HL-60 (cell line): ENCODE measurements at regions not wholly inside any gene's neighbourhood (a gene's known extent, or its start where the extent isn't known, plus 50 kb on each side); places are given as distances from the start of the nearest gene placed in this dataset.

Experiments used
- DNase-seq, 2 experiments: peaks; one replicate each; pipeline ENCODE4 v3.0.0-alpha.2; 2010 to 2020; ENCODE audit warnings: low read depth in 1 of 2, low spot score in 1 of 2
- H3K27ac ChIP-seq: fragments of 250-450 bp; sonication (Bioruptor Pico); replicated peaks from 2 replicates; pipeline ENCODE4 v1.5.1; 2020; ENCODE audit warnings: mild to moderate bottlenecking, moderate library complexity
- H3K27me3 ChIP-seq: fragments of 250-450 bp; sonication (Bioruptor Pico); 2 replicates; pipeline ENCODE4 v1.5.1; 2021; ENCODE audit warnings: mild to moderate bottlenecking, moderate library complexity; ENCODE audit not compliant: insufficient read depth, poor library complexity, severe bottlenecking
- H3K4me3 ChIP-seq: replicated peaks from 2 replicates; pipeline ENCODE4 v1.5.1; 2011; ENCODE audit warnings: mild to moderate bottlenecking, control low read depth, low read length; ENCODE audit not compliant: insufficient read depth
- GABPA ChIP-seq: IDR thresholded peaks from 2 replicates; pipeline ENCODE4 v1.6.1; 2012; ENCODE audit warnings: low read depth
- POLR2AphosphoS5 ChIP-seq: IDR thresholded peaks from 2 replicates; pipeline ENCODE4 v1.6.1; 2012; ENCODE audit warnings: low read depth
- SPI1 ChIP-seq: IDR thresholded peaks from 2 replicates; pipeline ENCODE4 v1.6.1; 2012; ENCODE audit warnings: low read depth, mild to moderate bottlenecking, borderline replicate concordance
- TF ChIP-seq, protein P1 (sequence below): IDR thresholded peaks from 2 replicates; pipeline ENCODE4 v1.6.1; 2012; ENCODE audit warnings: low read depth; ENCODE audit not compliant: insufficient replicate concordance
- TF ChIP-seq, protein P2 (sequence below): IDR thresholded peaks from one replicate; pipeline ENCODE4 v1.5.1; 2011; ENCODE audit warnings: low read length, control low read depth, inconsistent platforms; ENCODE audit not compliant: insufficient read depth

DNA sequence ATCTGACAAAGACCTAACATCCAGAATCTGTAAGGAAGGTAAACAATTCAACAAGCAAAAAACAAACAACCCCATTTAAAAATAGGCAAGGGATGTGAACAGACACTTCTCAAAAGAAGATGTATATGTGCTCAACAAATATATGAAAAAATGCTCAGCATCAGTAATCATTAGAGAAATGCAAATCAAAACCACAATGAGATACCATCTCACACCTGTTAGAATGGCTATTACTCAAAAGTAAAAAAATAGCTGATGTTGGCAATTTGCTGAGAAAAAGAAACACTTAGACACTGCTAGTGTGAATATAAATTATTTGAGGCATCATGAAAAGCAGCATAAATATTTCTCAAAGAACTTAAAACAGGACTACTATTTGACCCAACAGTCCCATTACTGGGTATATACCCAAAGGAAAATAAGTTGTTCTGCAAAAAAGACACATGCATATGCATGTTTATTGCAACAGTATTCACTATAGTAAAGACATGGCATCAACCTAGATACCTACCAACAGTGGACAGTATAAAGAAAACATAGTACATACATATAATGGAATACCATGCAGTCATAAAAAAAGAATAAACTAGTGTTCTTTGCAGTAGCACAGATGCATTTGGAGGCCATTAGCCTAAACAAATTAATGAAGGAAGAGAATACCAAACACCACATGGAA lies 980.1 kb downstream of the KCNMA1 start:
- H3K27ac ChIP-seq = no peak overlapping the region
- no peak for DNase-seq
- no peak overlapping the region for H3K4me3 ChIP-seq
- peaks cover 4% of the 10 kb centered on the region for H3K27me3 ChIP-seq
- TF ChIP-seq, protein P1, sequence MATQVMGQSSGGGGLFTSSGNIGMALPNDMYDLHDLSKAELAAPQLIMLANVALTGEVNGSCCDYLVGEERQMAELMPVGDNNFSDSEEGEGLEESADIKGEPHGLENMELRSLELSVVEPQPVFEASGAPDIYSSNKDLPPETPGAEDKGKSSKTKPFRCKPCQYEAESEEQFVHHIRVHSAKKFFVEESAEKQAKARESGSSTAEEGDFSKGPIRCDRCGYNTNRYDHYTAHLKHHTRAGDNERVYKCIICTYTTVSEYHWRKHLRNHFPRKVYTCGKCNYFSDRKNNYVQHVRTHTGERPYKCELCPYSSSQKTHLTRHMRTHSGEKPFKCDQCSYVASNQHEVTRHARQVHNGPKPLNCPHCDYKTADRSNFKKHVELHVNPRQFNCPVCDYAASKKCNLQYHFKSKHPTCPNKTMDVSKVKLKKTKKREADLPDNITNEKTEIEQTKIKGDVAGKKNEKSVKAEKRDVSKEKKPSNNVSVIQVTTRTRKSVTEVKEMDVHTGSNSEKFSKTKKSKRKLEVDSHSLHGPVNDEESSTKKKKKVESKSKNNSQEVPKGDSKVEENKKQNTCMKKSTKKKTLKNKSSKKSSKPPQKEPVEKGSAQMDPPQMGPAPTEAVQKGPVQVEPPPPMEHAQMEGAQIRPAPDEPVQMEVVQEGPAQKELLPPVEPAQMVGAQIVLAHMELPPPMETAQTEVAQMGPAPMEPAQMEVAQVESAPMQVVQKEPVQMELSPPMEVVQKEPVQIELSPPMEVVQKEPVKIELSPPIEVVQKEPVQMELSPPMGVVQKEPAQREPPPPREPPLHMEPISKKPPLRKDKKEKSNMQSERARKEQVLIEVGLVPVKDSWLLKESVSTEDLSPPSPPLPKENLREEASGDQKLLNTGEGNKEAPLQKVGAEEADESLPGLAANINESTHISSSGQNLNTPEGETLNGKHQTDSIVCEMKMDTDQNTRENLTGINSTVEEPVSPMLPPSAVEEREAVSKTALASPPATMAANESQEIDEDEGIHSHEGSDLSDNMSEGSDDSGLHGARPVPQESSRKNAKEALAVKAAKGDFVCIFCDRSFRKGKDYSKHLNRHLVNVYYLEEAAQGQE = no peak
- no peak for TF ChIP-seq GABPA
- no peak for TF ChIP-seq POLR2AphosphoS5
- no peak for TF ChIP-seq SPI1
- TF ChIP-seq, protein P2, sequence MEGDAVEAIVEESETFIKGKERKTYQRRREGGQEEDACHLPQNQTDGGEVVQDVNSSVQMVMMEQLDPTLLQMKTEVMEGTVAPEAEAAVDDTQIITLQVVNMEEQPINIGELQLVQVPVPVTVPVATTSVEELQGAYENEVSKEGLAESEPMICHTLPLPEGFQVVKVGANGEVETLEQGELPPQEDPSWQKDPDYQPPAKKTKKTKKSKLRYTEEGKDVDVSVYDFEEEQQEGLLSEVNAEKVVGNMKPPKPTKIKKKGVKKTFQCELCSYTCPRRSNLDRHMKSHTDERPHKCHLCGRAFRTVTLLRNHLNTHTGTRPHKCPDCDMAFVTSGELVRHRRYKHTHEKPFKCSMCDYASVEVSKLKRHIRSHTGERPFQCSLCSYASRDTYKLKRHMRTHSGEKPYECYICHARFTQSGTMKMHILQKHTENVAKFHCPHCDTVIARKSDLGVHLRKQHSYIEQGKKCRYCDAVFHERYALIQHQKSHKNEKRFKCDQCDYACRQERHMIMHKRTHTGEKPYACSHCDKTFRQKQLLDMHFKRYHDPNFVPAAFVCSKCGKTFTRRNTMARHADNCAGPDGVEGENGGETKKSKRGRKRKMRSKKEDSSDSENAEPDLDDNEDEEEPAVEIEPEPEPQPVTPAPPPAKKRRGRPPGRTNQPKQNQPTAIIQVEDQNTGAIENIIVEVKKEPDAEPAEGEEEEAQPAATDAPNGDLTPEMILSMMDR = no peak

DNA sequence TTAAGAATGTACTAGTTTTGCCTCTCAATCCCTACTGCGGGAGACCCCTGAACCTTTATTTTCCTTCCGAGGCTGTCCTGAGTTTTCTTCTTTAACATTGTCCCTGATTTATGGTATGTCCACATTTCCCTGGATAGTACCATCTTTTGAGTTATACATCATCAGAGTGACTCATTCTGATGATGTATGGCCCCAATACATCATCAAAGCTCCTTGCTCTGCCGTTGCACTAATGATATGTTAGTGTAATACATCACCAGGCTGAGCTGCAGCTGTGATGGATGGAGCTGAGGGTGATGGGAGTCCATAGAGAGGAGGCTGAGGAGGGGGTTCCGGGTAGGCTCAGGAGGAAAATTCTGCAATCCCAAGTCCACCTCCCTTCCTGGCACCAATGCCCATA lies 986.5 kb downstream of the KCNMA1 start:
- no peak overlapping the region for H3K27ac ChIP-seq
- peaks cover 4% of the 10 kb centered on the region for H3K27me3 ChIP-seq
- DNase-seq = no peak
- H3K4me3 ChIP-seq = no peak overlapping the region
- TF ChIP-seq POLR2AphosphoS5 = no peak
- TF ChIP-seq, protein P2 = no peak
- TF ChIP-seq GABPA = no peak
- TF ChIP-seq, protein P1 = no peak
- TF ChIP-seq SPI1 = no peak

DNA sequence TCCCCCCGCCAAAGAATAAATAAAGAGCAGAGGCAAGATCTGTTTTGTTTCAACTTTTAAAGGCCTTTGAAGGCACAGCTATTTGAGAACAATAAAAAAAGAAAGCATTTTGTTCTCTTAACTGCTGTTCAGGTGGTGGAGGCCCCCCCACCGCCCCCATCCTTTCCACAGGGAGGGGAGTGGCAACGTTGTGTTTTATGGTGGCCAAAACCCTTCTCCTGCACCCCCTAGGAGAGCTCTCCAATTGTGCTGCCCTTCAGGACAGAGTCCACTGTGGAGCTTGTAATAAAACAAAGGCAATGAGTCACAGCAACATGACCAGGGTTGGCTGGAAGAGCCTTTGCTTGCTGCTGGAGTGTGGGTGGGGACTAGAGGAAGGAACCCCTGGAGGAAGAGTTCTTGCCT lies 987.9 kb downstream of the KCNMA1 start:
- H3K27me3 ChIP-seq = peaks cover 4% of the 10 kb centered on the region
- no peak for TF ChIP-seq GABPA
- TF ChIP-seq, protein P1 = no peak
- TF ChIP-seq, protein P2 = no peak
- TF ChIP-seq SPI1 = no peak
- no peak for TF ChIP-seq POLR2AphosphoS5
- no peak for DNase-seq
- H3K4me3 ChIP-seq = no peak overlapping the region
- H3K27ac ChIP-seq = no peak overlapping the region
